Ovary (tissue), 7 donors: ENCODE measurements at regions not wholly inside any gene's neighbourhood (a gene's known extent, or its start where the extent isn't known, plus 50 kb on each side); places are given as distances from the start of the nearest gene placed in this dataset.

Source experiments
- DNase-seq, 5 donors: peaks; one replicate each; pipeline ENCODE4 v3.0.0-alpha.2; 2019 to 2020
- H3K27ac ChIP-seq, 2 donors: fragments of 200-600 bp; one replicate each; pipeline versions ENCODE4 v1.5.1 to v1.8.0; 2019 to 2022
- H3K27me3 ChIP-seq: fragments of 200-600 bp; one replicate; pipeline ENCODE4 v1.8.0; 2022
- H3K36me3 ChIP-seq: fragments of 200-600 bp; sonication (generic); one replicate; pipeline ENCODE4 v1.5.1; 2019
- H3K4me1 ChIP-seq: one replicate; pipeline ENCODE4 v1.8.1; 2013; ENCODE audit warnings: mild to moderate bottlenecking, moderate library complexity; ENCODE audit not compliant: insufficient read depth
- H3K4me3 ChIP-seq: fragments of 200-600 bp; sonication (generic); one replicate; pipeline ENCODE4 v1.5.1; 2017
- H3K9me3 ChIP-seq, 2 donors: fragments of 200-600 bp in 1 of 2; sonication (generic) in 1 of 2; one replicate each; pipeline versions ENCODE4 v1.5.1 to v1.8.1; 2013 to 2019; ENCODE audit warnings: mild to moderate bottlenecking in 1 of 2, moderate library complexity in 1 of 2
- EP300 ChIP-seq: sonication (generic); formaldehyde crosslinking; IDR thresholded peaks from one replicate; pipeline ENCODE4 v1.6.1; 2017; ENCODE audit warnings: antibody characterized with exemption
- POLR2A ChIP-seq: fragments of 450-650 bp; IDR thresholded peaks from one replicate; pipeline ENCODE4 v1.6.1; 2017; ENCODE audit warnings: antibody characterized with exemption, mild to moderate bottlenecking, moderate library complexity
- WGBS, 3 donors: extraction: QIAGEN DNeasy Blood & Tissue Kit in 1 of 3; methylation state at CpG; one replicate each; pipeline versions ENCODE4 v1.1.5 to v1.1.7; 2013 to 2017; 5-methylcytosine and 5-hydroxymethylcytosine counted together
- intact Hi-C, 4 donors: fragments of 100-400 bp; cut with DNase I; formaldehyde crosslinking; loops; one replicate each; pipeline versions ENCODE4 v1.11.0 to v1.15.1; 2022 to 2023
- TF ChIP-seq, protein P1 (sequence below), 3 donors: fragments of 450-650 bp in 2 of 3; fragments of 200-600 bp in 1 of 3; IDR thresholded peaks; one replicate each; pipeline versions ENCODE4 v1.5.1 to v1.8.0; 2016 to 2022; ENCODE audit warnings: antibody characterized with exemption in 3 of 3, mild to moderate bottlenecking in 1 of 3
- donor health status: DM: no; HTN: no; CAD: no; lungs with moderate emphysema.
- donor health status: DM: no; HTN: no; CAD: no.
- donor health status: Bipolar disorder and iron deficiency.
- donor health status: DM: no; HTN: no; CAD: no.
- donor health status: DM: yes; HTN: yes; CAD: no.

DNA sequence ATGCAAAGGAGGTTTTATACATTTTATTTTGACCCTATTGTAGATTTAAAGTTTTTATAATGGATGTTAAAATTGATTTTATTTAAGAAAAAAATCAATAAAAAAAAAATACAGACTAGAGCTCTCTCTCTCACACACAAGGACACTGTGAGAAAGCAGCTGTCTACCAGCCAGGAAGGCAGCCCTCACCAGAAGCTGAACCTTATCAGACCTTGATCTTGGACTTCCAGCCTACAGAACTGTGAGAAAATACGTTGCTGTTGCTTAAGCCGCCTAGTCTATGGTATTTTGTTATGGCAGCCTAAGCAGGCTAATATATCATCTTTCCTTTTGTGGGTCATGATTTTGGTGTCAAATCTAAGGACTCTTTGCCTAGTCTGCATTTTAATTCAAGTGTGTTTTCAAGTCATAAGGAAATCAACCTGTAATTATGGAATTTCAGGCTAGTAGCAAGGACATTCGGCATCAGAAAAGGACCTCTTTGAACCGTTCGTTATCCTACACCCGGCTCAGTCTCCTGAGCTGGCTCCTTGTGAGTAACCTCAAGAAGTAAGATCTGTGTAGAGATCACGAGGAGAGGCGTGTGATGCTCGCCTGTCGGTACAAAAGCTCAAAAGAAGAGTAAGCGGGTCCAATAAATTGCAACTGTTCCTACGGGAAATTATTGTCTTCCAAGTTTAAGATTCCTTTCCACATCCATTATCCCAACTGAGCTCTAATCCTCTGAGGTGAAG, 98.2 kb downstream of the PDCL3 start:
- Histone ChIP-seq H3K27ac (no peak overlapping the region), H3K27me3 (no peaks in the 10 kb centered on the region), H3K4me3 (no peak overlapping the region), H3K4me1 (no peaks in the 10 kb centered on the region), H3K9me3 (no peaks in the 10 kb centered on the region), H3K36me3 (no peaks in the 10 kb centered on the region)
- intact Hi-C loops, result loop anchor here in 1 of 4 donors (10.0 kb wide), 1 partner anchor 1544 kb away; no protein-coding TSS in a partner anchor
- WGBS, 3 donors, result 78 to 80% (median 80%) methylated on average over 12 of the region's 12 CpGs
- no peak for DNase-seq
- TF ChIP-seq POLR2A (no peak), EP300 (no peak)
- TF ChIP-seq, protein P1, sequence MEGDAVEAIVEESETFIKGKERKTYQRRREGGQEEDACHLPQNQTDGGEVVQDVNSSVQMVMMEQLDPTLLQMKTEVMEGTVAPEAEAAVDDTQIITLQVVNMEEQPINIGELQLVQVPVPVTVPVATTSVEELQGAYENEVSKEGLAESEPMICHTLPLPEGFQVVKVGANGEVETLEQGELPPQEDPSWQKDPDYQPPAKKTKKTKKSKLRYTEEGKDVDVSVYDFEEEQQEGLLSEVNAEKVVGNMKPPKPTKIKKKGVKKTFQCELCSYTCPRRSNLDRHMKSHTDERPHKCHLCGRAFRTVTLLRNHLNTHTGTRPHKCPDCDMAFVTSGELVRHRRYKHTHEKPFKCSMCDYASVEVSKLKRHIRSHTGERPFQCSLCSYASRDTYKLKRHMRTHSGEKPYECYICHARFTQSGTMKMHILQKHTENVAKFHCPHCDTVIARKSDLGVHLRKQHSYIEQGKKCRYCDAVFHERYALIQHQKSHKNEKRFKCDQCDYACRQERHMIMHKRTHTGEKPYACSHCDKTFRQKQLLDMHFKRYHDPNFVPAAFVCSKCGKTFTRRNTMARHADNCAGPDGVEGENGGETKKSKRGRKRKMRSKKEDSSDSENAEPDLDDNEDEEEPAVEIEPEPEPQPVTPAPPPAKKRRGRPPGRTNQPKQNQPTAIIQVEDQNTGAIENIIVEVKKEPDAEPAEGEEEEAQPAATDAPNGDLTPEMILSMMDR (IDR thresholded peaks at IDR 0.05), result no peak

DNA sequence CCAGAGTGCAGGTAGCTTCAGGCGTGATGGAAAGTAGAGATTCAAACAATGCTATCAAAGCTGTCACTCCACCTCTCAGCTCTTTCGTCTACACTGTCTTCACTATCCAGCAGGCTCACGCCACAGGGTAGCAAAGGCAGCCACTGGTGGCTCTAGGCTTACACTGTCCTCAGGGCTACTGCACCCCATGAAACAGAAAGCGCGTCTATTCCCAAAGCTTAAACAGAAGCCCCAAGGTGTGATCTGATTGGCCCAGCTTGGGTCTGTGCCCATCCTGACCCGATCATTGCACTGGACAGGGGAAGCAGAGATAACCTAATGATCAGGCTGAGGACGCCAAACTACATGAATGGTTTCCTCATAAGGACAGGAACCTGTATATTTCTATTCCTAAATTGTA, 100.1 kb downstream of the PDCL3 start:
- Histone ChIP-seq H3K4me1 (no peaks in the 10 kb centered on the region), H3K27ac (no peak overlapping the region), H3K27me3 (no peaks in the 10 kb centered on the region), H3K36me3 (no peaks in the 10 kb centered on the region), H3K9me3 (no peaks in the 10 kb centered on the region), H3K4me3 (no peak overlapping the region)
- WGBS, 3 donors, result 91 to 93% (median 91%) methylated on average over 7 of the region's 7 CpGs
- TF ChIP-seq EP300 (no peak), POLR2A (no peak)
- TF ChIP-seq, protein P1 (IDR thresholded peaks at IDR 0.05), result no peak
- DNase-seq, result no peak
- intact Hi-C loops, result loop anchor here in 1 of 4 donors (10.0 kb wide), 1 partner anchor 1542 kb away; no protein-coding TSS in a partner anchor

DNA sequence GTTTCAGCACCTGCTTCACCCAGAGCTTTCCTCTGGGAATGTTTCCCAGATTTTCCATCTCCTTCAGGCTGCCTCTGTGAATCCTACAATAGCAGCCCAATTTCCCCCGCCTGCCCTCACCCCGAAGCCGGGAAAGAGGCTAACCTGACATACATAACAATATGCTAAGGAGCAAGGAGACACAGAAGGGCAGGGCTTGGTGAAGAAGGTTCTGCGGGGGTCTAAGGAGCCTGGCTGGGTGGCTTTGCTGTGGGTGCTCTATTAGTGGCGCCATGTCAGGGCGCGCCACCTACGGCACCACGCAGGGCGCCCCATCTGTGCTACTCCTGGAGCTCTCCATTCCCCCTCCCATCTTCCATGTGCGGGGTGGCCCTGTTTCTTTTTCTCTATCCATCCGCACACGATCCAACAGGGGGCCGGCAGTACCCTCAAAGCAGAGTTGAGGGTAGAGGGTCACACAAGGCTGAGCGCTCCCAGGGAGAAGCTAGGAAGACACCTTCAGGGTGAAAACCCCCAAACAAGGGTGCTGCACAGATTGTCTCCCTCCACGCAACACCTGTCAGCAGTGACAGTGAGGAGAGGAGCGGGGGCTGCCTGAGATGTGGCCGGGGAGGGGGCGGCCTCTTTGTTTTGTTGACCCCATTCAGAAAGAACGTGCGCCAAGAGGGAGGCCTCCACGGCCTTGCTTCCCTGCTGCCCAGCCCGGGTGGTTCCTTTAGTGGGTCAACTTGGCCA, 101.4 kb downstream of the PDCL3 start:
- TF ChIP-seq, protein P1 (IDR thresholded peaks at IDR 0.05), result no peak
- TF ChIP-seq EP300 (no peak), POLR2A (no peak)
- intact Hi-C loops, result loop anchor here in 1 of 4 donors (10.0 kb wide), 1 partner anchor 1541 kb away; no protein-coding TSS in a partner anchor

DNA sequence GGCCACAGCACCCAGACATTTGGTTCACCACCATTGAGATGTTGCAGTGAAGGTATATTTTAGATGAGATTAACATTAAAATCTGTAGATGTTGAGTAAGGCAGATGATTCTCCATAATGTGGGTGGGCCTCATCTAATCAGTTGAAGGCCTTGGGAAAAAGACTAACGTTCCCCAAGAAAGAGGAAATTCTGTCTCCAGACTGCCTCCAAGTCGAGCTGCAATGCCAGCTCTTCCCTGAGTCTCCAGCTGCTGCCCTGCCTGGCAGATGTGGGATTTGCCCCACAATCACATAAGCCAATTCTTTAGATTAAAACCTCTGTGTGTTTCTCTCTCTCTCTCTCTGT, 101.9 kb downstream of the PDCL3 start:
- WGBS, 3 donors, result 46 to 64% (median 49%) methylated on average over 2 of the region's 2 CpGs

More for the DNA sequence above, 101.4 kb downstream of the PDCL3 start:
- Histone ChIP-seq H3K4me3 (no peak overlapping the region), H3K36me3 (no peaks in the 10 kb centered on the region), H3K4me1 (no peaks in the 10 kb centered on the region), H3K27ac (no peak overlapping the region), H3K9me3 (no peaks in the 10 kb centered on the region), H3K27me3 (no peaks in the 10 kb centered on the region)
- WGBS, 3 donors, result 84 to 93% (median 90%) methylated on average over 23 of the region's 23 CpGs
- no peak for DNase-seq

More for the DNA sequence above, 101.9 kb downstream of the PDCL3 start:
- H3K27me3 ChIP-seq, result no peaks in the 10 kb centered on the region
- DNase-seq, result no peak
- no peaks in the 10 kb centered on the region for H3K36me3 ChIP-seq
- TF ChIP-seq POLR2A (no peak), EP300 (no peak)
- TF ChIP-seq, protein P1 (IDR thresholded peaks at IDR 0.05), result no peak
- no peaks in the 10 kb centered on the region for H3K9me3 ChIP-seq
- H3K27ac ChIP-seq, result no peak overlapping the region
- no peaks in the 10 kb centered on the region for H3K4me1 ChIP-seq
- intact Hi-C loops, result loop anchor here in 1 of 4 donors (10.0 kb wide), 1 partner anchor 1540 kb away; no protein-coding TSS in a partner anchor
- H3K4me3 ChIP-seq, result no peak overlapping the region
